ENCODE measurements at regions not wholly inside any gene's neighbourhood (a gene's known extent, or its start where the extent isn't known, plus 50 kb on each side); places are given as distances from the start of the nearest gene placed in this dataset.
"Not testable (repeated sequence)": the region's sequence is repeated elsewhere in the genome, so short reads cannot be mapped to it uniquely, and the experiment has no call there.

DNA sequence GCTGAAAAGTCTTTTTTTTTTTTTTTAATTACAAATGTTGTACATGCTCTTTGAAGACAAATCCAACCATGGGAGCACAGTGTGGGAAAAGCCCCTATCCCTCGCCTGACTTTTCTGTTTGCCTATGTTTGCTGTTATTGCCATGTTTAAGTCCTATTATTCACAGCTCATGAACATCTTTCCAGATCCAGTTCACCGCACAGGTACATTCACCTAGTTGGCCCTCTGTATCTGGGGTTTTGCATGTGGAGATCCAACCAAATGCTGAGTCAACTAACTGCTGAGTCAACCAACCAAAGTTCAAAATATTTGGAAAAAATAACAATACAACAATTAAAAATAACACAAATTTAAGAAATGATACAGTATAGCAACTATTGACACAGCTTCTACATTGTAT lies 100.1 kb upstream of the CLNK start:
- 97% methylated on average over 2 of the region's 2 CpGs; no CpG with 5 or more reads in 1 of the 2 experiments for WGBS, 2 experiments (ENCODE audit: insufficient coverage in 1 of 2, insufficient read length in 1 of 2)
- Histone ChIP-seq H3K4me1 (ENCODE audit: control insufficient read depth, insufficient read depth, low read length) (no peaks in the 10 kb centered on the region), H3K27me3 (ENCODE audit: control insufficient read depth, insufficient read depth, low read length, poor library complexity, severe bottlenecking) (no peaks in the 10 kb centered on the region), H3K4me3 (ENCODE audit: low read length) (no peak overlapping the region), H3K27ac (ENCODE audit: low read depth, low read length) (no peak overlapping the region), H3K9ac (ENCODE audit: extremely low read depth, low read length, poor library complexity, severe bottlenecking) (no peak overlapping the region), H3K9me3 (ENCODE audit: control insufficient read depth, low read length) (peaks cover 8% of the 10 kb centered on the region), H3K36me3 (ENCODE audit: control insufficient read depth, insufficient read depth, low read length) (no peaks in the 10 kb centered on the region)
- Mint-ChIP-seq H3K9me3 (peaks cover 30% of the 10 kb centered on the region), H3K4me3 (no peak overlapping the region), H3K36me3 (ENCODE audit: low read depth) (peaks cover 5% of the 10 kb centered on the region), H3K4me1 (peaks cover 2% of the 10 kb centered on the region), H3K27me3 (ENCODE audit: insufficient read depth) (no peaks in the 10 kb centered on the region), H3K27ac (no peak overlapping the region)
- no peak for DNase-seq
- TF ChIP-seq, protein P1, sequence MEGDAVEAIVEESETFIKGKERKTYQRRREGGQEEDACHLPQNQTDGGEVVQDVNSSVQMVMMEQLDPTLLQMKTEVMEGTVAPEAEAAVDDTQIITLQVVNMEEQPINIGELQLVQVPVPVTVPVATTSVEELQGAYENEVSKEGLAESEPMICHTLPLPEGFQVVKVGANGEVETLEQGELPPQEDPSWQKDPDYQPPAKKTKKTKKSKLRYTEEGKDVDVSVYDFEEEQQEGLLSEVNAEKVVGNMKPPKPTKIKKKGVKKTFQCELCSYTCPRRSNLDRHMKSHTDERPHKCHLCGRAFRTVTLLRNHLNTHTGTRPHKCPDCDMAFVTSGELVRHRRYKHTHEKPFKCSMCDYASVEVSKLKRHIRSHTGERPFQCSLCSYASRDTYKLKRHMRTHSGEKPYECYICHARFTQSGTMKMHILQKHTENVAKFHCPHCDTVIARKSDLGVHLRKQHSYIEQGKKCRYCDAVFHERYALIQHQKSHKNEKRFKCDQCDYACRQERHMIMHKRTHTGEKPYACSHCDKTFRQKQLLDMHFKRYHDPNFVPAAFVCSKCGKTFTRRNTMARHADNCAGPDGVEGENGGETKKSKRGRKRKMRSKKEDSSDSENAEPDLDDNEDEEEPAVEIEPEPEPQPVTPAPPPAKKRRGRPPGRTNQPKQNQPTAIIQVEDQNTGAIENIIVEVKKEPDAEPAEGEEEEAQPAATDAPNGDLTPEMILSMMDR (conservative IDR thresholded peaks at IDR 0.05): no peak

DNA sequence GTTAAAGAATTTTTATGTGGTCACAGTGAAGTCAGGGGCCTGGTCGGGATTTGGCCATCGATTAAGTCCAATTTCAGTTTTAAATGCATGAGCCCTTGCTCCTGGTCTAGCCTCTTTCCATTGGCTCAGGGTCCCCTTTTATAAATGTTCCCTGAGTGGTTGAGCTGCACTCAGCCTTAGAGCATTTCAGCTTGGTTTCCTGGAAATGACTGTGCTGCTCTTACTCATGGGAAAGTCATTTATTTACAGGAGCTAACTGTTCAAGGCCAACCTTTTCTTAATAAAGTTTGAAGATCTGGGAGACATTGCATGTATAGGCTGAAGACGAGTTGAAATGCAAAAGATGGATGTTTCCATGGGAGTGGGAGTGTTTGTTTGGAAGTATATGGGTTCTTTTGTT lies 98.8 kb upstream of the CLNK start:
- no peaks in the 10 kb centered on the region for H3K36me3 ChIP-seq (ENCODE audit: control insufficient read depth, insufficient read depth, low read length)
- no peak for DNase-seq
- peaks cover 8% of the 10 kb centered on the region for H3K9me3 ChIP-seq (ENCODE audit: control insufficient read depth, low read length)
- Mint-ChIP-seq H3K4me3 (no peak overlapping the region), H3K4me1 (peaks cover 2% of the 10 kb centered on the region), H3K27ac (no peak overlapping the region), H3K36me3 (ENCODE audit: low read depth) (peaks cover 5% of the 10 kb centered on the region), H3K27me3 (ENCODE audit: insufficient read depth) (no peaks in the 10 kb centered on the region), H3K9me3 (peaks cover 34% of the 10 kb centered on the region)
- no peaks in the 10 kb centered on the region for H3K27me3 ChIP-seq (ENCODE audit: control insufficient read depth, insufficient read depth, low read length, poor library complexity, severe bottlenecking)
- TF ChIP-seq, protein P1 (conservative IDR thresholded peaks at IDR 0.05): no peak
- no peaks in the 10 kb centered on the region for H3K4me1 ChIP-seq (ENCODE audit: control insufficient read depth, insufficient read depth, low read length)
- no peak overlapping the region for H3K27ac ChIP-seq (ENCODE audit: low read depth, low read length)
- WGBS, 2 experiments (ENCODE audit: insufficient coverage in 1 of 2, insufficient read length in 1 of 2): 63 to 88% methylated on average over 3 of the region's 3 CpGs
- no peak overlapping the region for H3K9ac ChIP-seq (ENCODE audit: extremely low read depth, low read length, poor library complexity, severe bottlenecking)
- H3K4me3 ChIP-seq (ENCODE audit: low read length): no peak overlapping the region

DNA sequence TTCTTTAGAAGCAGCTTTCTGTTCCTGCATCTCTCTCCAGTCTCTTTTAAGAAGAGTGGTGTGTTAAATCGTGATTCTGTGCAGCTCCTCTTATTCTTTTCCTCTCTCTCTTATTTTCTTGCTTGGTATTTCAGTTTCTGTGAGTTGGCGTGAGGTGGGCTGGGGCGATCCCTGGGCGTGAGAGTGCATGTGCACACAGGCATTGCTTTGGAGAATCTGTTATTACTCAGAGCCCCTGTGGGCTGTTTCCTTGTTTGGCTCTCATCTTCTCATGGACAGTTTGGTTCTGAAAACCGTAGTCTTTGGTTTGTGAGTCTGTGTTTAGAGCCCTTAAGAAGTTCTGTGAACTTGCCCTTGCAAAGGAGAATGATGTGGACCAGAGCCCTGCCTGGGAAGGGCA lies 97.2 kb upstream of the CLNK start:
- no peaks in the 10 kb centered on the region for H3K27me3 ChIP-seq (ENCODE audit: control insufficient read depth, insufficient read depth, low read length, poor library complexity, severe bottlenecking)
- 86 to 94% methylated on average over 1 to 5 of the region's 5 CpGs for WGBS, 2 experiments (ENCODE audit: insufficient coverage in 1 of 2, insufficient read length in 1 of 2)

DNA sequence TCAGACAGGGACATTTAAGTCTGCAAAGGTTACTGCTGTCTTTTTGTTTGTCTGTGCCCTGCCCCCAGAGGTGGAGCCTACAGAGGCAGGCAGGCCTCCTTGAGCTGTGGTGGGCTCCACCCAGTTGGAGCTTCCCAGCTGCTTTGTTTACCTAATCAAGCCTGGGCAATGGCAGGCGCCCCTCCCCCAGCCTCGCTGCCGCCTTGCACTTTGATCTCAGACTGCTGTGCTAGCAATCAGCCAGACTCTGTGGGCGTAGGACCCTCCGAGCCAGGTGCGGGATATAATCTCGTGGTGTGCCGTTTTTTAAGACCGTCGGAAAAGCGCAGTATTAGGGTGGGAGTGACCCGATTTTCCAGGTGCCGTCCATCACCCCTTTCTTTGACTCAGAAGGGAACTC lies 96.2 kb upstream of the CLNK start:
- whole genome bisulfite sequencing, 2 experiments (ENCODE audit: insufficient coverage in 1 of 2, insufficient read length in 1 of 2): 83 to 90% methylated on average over 9 to 13 of the region's 13 CpGs
- H3K27ac ChIP-seq (ENCODE audit: low read depth, low read length); H3K4me1 Mint-ChIP-seq; H3K4me3 ChIP-seq (ENCODE audit: low read length); H3K36me3 Mint-ChIP-seq (ENCODE audit: low read depth); H3K36me3 ChIP-seq (ENCODE audit: control insufficient read depth, insufficient read depth, low read length); H3K27ac Mint-ChIP-seq; H3K4me3 Mint-ChIP-seq; H3K9me3 ChIP-seq (ENCODE audit: control insufficient read depth, low read length); DNase-seq; H3K27me3 ChIP-seq (ENCODE audit: control insufficient read depth, insufficient read depth, low read length, poor library complexity, severe bottlenecking); H3K27me3 Mint-ChIP-seq (ENCODE audit: insufficient read depth); H3K4me1 ChIP-seq (ENCODE audit: control insufficient read depth, insufficient read depth, low read length); H3K9ac ChIP-seq (ENCODE audit: extremely low read depth, low read length, poor library complexity, severe bottlenecking): not testable (repeated sequence)
- H3K9me3 Mint-ChIP-seq: peaks cover 34% of the 10 kb centered on the region

More for the DNA sequence above, 97.2 kb upstream of the CLNK start:
- Mint-ChIP-seq H3K4me3 (no peak overlapping the region), H3K4me1 (peaks cover 2% of the 10 kb centered on the region), H3K9me3 (peaks cover 34% of the 10 kb centered on the region), H3K36me3 (ENCODE audit: low read depth) (peaks cover 5% of the 10 kb centered on the region), H3K27ac (no peak overlapping the region), H3K27me3 (ENCODE audit: insufficient read depth) (no peaks in the 10 kb centered on the region)
- H3K4me3 ChIP-seq (ENCODE audit: low read length): peak overlapping the region; percentile 40
- H3K4me1 ChIP-seq (ENCODE audit: control insufficient read depth, insufficient read depth, low read length): no peaks in the 10 kb centered on the region
- no peaks in the 10 kb centered on the region for H3K36me3 ChIP-seq (ENCODE audit: control insufficient read depth, insufficient read depth, low read length)
- TF ChIP-seq, protein P1 (conservative IDR thresholded peaks at IDR 0.05): no peak
- H3K9ac ChIP-seq (ENCODE audit: extremely low read depth, low read length, poor library complexity, severe bottlenecking): no peak overlapping the region
- H3K9me3 ChIP-seq (ENCODE audit: control insufficient read depth, low read length): peaks cover 8% of the 10 kb centered on the region
- no peak overlapping the region for H3K27ac ChIP-seq (ENCODE audit: low read depth, low read length)
- no peak for DNase-seq

DNA sequence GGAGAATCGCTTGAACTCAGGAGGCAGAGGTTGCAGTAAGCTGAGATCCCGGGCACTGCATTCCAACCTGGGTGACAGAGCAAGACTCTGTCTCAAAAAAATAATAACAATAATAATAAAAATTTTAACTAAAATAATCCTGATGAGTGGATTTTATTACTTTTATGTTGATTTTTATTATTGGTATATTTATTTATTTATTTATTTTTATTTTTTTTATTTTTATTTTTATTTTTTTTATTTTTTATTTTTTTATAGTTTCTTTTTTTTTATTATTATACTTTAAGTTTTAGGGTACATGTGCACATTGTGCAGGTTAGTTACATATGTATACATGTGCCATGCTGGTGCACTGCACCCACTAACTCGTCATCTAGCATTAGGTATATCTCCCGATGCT lies 90.6 kb upstream of the CLNK start:
- not testable (repeated sequence) for H3K36me3 ChIP-seq (ENCODE audit: control insufficient read depth, insufficient read depth, low read length); H3K9ac ChIP-seq (ENCODE audit: extremely low read depth, low read length, poor library complexity, severe bottlenecking); H3K4me1 ChIP-seq (ENCODE audit: control insufficient read depth, insufficient read depth, low read length); H3K27me3 Mint-ChIP-seq (ENCODE audit: insufficient read depth); H3K4me3 Mint-ChIP-seq; H3K36me3 Mint-ChIP-seq (ENCODE audit: low read depth); H3K27ac Mint-ChIP-seq; H3K27me3 ChIP-seq (ENCODE audit: control insufficient read depth, insufficient read depth, low read length, poor library complexity, severe bottlenecking); H3K4me1 Mint-ChIP-seq; H3K27ac ChIP-seq (ENCODE audit: low read depth, low read length); DNase-seq; H3K4me3 ChIP-seq (ENCODE audit: low read length); H3K9me3 Mint-ChIP-seq; H3K9me3 ChIP-seq (ENCODE audit: control insufficient read depth, low read length)
- WGBS, 2 experiments (ENCODE audit: insufficient coverage in 1 of 2, insufficient read length in 1 of 2): 96% methylated on average over 1 of the region's 4 CpGs; no CpG with 5 or more reads in 1 of the 2 experiments
